IPS DF 6.9 (cell line): ENCODE measurements at regions not wholly inside any gene's neighbourhood (a gene's known extent, or its start where the extent isn't known, plus 50 kb on each side); places are given as distances from the start of the nearest gene placed in this dataset.

Source experiments
- DNase-seq: peaks from one replicate; pipeline ENCODE4 v3.0.0-alpha.2; 2013; ENCODE audit warnings: low read depth, low spot score
- H3K27ac ChIP-seq: one replicate; pipeline ENCODE4 v1.5.1; 2013; ENCODE audit warnings: low read length, control low read depth
- H3K27me3 ChIP-seq: 2 replicates; pipeline ENCODE4 v1.6.1; 2013; ENCODE audit warnings: mild to moderate bottlenecking, low read length; ENCODE audit not compliant: control insufficient read depth, insufficient read depth
- H3K36me3 ChIP-seq: 2 replicates; pipeline ENCODE4 v1.6.1; 2013; ENCODE audit warnings: low read length; ENCODE audit not compliant: control insufficient read depth, insufficient read depth
- H3K4me1 ChIP-seq: 2 replicates; pipeline ENCODE4 v1.6.1; 2013; ENCODE audit warnings: low read length; ENCODE audit not compliant: control insufficient read depth, insufficient read depth
- H3K4me3 ChIP-seq: 2 replicates; pipeline ENCODE4 v1.5.1; 2013; ENCODE audit warnings: mild to moderate bottlenecking, low read length
- H3K9me3 ChIP-seq: 2 replicates; pipeline ENCODE4 v1.6.1; 2013; ENCODE audit warnings: low read length, inconsistent platforms; ENCODE audit not compliant: control insufficient read depth, insufficient read depth
- WGBS: extraction: QIAGEN DNeasy Blood & Tissue Kit; methylation state at CpG from one replicate; pipeline ENCODE4 v1.1.7; 2013; ENCODE audit warnings: mixed read lengths, missing lambda C conversion rate; ENCODE audit not compliant: insufficient read length, insufficient coverage; 5-methylcytosine and 5-hydroxymethylcytosine counted together

DNA sequence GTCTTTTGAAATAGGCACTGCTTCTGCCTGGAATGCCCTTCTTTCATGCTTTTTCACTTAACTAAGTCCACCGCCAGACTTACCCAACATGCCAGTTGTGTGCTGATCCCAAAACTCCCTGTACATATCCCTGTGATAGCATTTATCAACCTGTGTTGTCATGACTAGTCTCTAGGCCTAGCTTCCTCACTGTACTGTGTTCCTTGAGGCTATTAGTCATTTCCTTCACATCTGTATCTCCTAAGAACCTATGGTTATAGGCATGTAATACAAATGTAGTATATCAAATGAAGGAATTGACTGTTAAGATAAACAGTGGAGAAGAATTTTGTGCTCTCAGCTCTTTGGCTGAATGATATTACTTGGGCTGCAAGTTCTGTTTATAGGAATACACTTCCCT, 184.3 kb downstream of the CYRIA start:
- no peaks in the 10 kb centered on the region for H3K4me1 ChIP-seq
- no peak overlapping the region for H3K27ac ChIP-seq
- no peaks in the 10 kb centered on the region for H3K9me3 ChIP-seq
- H3K27me3 ChIP-seq = no peaks in the 10 kb centered on the region
- no CpG with 5 or more reads among the region's 1 CpG for WGBS
- no peak for DNase-seq
- no peak overlapping the region for H3K4me3 ChIP-seq
- H3K36me3 ChIP-seq = no peaks in the 10 kb centered on the region

DNA sequence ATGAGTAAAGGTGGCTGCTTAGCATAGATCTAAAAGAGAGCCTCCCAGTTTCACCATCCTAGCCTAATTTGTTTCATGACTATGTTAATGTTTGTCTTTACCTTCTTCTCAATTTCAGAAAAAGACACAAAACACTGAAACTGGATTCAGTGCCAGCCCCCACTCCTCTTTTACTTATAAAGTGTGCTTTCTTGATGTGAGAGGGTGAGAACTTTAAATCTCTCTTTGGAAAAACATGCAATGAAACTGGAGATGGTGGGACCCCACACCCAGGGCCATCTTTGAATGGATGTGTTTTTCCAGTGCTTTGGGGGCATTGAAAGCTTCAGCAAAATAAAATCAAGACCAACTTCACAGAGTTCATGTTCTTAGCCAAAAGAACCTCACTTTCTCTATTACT, 185.9 kb downstream of the CYRIA start:
- Histone ChIP-seq H3K36me3 (no peaks in the 10 kb centered on the region), H3K27ac (no peak overlapping the region), H3K27me3 (no peaks in the 10 kb centered on the region), H3K4me3 (no peak overlapping the region), H3K9me3 (no peaks in the 10 kb centered on the region), H3K4me1 (no peaks in the 10 kb centered on the region)
- no peak for DNase-seq

DNA sequence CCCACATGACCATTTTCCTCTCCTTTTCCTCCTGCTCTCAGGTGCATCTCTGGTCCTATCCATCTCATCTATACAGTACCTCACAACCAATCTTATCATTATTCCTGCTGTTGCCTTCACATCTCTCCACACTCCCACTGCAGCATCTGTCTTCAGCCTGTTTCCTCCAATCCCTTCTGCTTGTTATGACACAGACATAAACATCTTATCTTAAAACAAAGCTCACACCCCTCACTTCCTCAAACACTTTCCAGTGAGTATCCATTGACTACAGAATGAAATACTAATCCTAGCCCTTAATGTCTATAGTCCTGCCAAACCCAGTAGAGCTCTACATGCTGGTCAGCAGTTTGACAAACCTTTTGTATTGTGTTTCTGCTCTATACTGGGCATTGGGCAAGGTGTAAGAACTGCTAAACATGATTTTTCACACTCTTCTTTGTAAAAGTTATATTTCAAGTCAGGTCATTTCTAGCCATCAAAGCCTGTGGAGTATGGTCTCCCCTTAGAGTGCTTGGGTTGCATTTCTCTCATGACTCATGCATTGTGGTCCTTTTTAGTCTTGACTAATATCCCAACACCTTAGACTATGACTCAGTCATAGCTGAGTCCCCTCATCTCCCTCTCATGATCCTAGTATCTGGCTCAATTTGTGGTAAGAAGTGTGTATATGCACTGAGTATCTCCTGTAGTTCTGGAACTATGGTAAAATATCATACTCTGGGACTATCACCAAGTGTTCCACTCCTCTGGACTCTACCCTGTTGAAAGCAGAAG, 187.0 kb downstream of the CYRIA start:
- Histone ChIP-seq H3K4me1 (no peaks in the 10 kb centered on the region), H3K9me3 (no peaks in the 10 kb centered on the region), H3K36me3 (no peaks in the 10 kb centered on the region), H3K4me3 (no peak overlapping the region), H3K27me3 (no peaks in the 10 kb centered on the region), H3K27ac (no peak overlapping the region)
- DNase-seq = no peak

DNA sequence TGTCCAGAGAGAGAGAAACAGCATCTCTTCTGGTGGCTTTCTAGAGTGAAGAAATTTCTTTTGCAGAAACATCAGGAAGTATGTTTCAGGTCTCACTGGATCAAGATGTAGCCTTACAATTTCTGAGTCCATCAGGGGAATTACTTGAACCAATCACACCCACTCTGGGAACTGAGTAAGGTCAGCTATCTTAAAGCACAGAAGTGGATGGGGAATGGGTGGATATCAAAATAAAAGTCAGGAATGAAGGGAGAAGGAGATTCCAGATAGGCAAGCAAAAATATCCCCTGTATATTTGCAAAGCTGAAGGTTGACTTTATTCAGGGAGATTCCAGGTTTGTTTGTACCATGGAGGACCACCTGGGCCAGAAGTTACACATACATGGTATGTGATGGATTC, 188.0 kb downstream of the CYRIA start:
- DNase-seq = no peak
- Histone ChIP-seq H3K9me3 (no peaks in the 10 kb centered on the region), H3K4me3 (no peak overlapping the region), H3K27ac (no peak overlapping the region), H3K4me1 (no peaks in the 10 kb centered on the region), H3K27me3 (no peaks in the 10 kb centered on the region), H3K36me3 (no peaks in the 10 kb centered on the region)

DNA sequence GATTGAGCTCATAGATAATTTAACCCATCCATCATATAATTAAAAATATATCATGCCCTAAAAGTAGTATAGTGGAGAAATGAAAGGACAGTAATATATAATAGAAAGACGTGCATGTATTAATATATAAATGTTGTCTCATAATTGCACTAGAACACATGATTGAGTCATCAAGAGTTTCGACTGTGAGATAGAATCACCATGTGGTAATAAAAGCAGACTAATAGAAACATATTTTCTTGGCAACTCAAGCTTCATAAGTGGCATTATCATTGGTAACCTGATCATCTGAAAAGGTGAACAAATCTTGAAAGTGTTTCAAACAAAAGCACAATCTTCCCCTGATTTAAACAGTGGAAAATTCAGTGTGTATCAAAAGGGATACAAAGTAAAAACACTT, 188.8 kb downstream of the CYRIA start:
- no peaks in the 10 kb centered on the region for H3K4me1 ChIP-seq
- no peak overlapping the region for H3K27ac ChIP-seq
- WGBS = no CpG with 5 or more reads among the region's 2 CpGs
- DNase-seq = no peak
- H3K27me3 ChIP-seq = no peaks in the 10 kb centered on the region
- H3K9me3 ChIP-seq = no peaks in the 10 kb centered on the region
- H3K4me3 ChIP-seq = no peak overlapping the region
- H3K36me3 ChIP-seq = no peaks in the 10 kb centered on the region

DNA sequence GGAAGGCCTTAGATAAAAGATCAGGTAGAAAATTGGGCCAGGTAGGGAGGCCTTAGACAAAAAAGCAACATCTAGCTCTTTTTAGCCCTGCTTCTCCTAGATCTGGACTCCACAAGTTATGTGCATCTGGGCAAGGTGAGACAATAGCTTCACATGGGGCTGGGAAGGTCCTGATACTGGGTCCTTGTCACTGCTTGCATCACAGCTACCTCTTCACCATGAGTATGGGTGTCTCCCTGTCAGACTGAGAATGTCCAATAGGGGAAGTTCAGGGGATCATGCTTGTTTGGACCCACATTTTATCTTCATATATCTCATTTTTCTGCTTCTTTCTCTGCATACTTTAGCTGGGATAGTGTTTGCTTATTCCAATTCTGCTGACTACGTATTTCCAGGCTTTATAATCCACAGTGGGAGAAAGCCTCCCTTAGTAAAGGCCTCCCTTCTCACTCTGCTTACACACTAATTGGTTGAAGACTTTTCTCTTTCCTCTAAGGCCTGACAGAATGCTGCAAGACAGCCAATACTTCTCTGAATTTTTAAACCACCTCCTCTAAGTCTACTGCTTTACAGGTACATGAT, 189.6 kb downstream of the CYRIA start:
- H3K27me3 ChIP-seq = no peaks in the 10 kb centered on the region
- no peak overlapping the region for H3K4me3 ChIP-seq
- no CpG with 5 or more reads among the region's 1 CpG for WGBS
- no peak for DNase-seq
- no peaks in the 10 kb centered on the region for H3K36me3 ChIP-seq
- no peak overlapping the region for H3K27ac ChIP-seq
- H3K9me3 ChIP-seq = no peaks in the 10 kb centered on the region
- H3K4me1 ChIP-seq = no peaks in the 10 kb centered on the region

DNA sequence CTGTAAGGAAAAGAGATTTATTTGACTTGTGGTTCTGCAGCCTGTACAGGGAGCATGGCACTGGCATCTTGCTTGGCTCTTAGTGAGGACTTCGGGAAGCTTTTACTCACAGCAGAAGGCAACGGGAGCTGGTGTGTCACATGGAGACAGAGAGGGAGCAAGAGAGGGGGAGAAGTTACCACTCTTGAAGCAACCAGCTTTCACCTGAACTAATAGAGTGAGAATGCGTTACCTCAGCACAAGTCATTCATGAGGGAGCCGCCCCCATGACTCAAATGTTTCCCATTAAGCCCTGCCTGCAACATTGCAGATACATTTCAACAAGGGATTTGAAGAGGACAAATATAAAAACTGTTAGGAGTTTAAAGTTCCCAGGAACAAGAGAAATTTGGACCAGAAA, 190.0 kb downstream of the CYRIA start:
- H3K9me3 ChIP-seq = no peaks in the 10 kb centered on the region
- H3K27ac ChIP-seq = no peak overlapping the region
- H3K4me3 ChIP-seq = no peak overlapping the region
- DNase-seq = no peak
- no peaks in the 10 kb centered on the region for H3K36me3 ChIP-seq
- WGBS = no CpG with 5 or more reads among the region's 4 CpGs
- H3K4me1 ChIP-seq = no peaks in the 10 kb centered on the region
- H3K27me3 ChIP-seq = no peaks in the 10 kb centered on the region

DNA sequence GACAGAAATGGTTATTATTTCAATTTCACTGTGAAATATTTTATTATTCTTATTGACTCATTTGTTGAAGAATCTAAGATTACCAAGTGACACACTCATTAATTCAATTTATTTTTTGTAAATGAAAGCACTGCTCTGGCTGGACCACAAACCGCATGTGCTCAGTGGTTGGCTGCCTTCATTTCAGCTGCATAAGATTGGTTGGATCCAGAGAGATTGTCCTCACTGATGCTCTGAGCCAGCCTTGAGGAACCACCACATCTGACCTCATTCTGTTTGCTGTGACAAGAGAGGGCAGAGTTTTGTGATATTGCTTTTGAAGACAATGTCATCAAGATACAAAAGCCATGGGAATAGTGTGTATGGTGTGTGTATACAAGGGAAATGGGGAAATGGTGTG, 192.1 kb downstream of the CYRIA start:
- no peak for DNase-seq
- H3K4me3 ChIP-seq = no peak overlapping the region
- H3K36me3 ChIP-seq = no peaks in the 10 kb centered on the region
- no peaks in the 10 kb centered on the region for H3K9me3 ChIP-seq
- no CpG with 5 or more reads among the region's 1 CpG for WGBS
- H3K4me1 ChIP-seq = no peaks in the 10 kb centered on the region
- no peak overlapping the region for H3K27ac ChIP-seq
- H3K27me3 ChIP-seq = no peaks in the 10 kb centered on the region

DNA sequence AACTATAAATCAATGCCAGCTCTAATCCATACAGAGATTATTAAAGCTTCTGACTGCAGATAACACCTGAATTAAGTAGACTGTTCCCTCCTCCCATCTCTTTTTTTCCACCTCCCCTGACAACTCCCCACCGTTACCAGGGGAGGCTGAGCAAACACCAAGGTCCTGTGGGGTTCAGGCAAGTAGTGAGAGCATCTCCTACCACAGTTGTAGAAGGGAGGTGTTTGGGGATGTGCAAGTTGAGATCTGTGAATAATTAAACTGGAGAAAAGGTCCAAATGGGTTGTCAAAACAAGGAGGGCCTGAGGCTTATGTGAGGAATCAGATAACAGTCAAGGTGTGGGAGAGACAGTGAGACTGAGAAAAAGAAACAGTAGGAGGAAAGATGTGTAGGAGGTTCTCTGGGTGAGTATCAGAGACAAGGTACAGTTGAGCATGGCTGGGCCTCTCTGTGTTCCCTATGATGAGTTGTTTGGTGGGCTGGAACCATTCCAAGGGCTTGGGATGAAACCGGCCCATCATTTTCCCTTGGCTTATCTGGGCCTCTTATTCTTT, 194.6 kb downstream of the CYRIA start:
- no peaks in the 10 kb centered on the region for H3K9me3 ChIP-seq
- H3K36me3 ChIP-seq = no peaks in the 10 kb centered on the region
- no peak overlapping the region for H3K27ac ChIP-seq
- no peaks in the 10 kb centered on the region for H3K27me3 ChIP-seq
- no peaks in the 10 kb centered on the region for H3K4me1 ChIP-seq
- H3K4me3 ChIP-seq = no peak overlapping the region
- no CpG with 5 or more reads among the region's 2 CpGs for WGBS
- DNase-seq = no peak

DNA sequence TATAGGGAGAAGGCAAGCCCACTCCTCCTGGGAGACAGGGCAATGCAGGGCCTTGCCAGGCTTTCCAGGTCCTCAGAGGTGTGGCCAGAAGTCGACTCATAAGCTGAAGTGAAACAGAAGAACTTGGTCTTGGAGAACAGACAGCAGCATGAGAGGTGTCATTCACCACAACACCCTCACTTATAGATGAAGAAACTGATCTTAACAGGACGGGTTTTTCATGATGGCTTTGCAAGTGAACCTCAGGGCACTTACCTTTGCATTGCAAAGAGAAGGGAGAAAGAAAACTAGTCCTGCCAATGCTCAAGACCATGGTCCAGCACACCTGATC, 198.8 kb downstream of the CYRIA start:
- Histone ChIP-seq H3K4me3 (no peak overlapping the region), H3K27ac (no peak overlapping the region), H3K36me3 (no peaks in the 10 kb centered on the region), H3K4me1 (no peaks in the 10 kb centered on the region), H3K27me3 (no peaks in the 10 kb centered on the region), H3K9me3 (no peaks in the 10 kb centered on the region)
- DNase-seq = no peak
- WGBS = no CpG with 5 or more reads among the region's 2 CpGs

DNA sequence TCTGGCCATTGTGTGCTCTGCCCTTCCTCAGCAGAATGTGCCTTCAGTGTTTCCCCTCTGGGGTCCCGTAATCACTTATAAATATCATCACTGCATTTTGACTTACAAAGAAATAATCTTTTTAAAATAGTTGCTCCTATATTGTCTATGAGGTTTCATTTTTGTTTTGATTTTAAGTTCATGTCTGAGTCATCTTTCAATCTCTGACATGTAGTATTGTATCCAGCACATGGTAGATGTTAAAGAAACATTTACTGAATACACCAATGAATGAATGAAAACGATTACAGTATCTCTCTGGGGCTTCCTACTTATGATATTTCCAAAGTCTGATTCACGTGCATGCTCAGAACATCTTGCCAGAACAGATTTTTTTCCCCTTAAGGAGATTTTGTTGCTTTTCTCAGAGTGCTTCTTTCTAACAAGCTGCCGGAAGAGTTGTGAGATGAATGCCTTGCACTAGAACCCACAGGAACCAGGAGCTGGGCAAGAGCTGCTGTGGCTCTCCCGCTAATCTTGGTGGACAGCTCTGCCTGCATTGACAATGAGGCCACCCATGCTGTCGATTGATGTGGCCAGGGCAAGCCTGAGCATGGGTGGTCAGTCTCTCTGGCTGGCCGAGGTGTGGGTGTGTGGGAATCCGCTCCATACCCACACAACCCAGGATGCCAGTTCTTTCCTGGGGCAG, 199.4 kb downstream of the CYRIA start:
- WGBS = no CpG with 5 or more reads among the region's 8 CpGs
- no peaks in the 10 kb centered on the region for H3K27me3 ChIP-seq
- no peak overlapping the region for H3K4me3 ChIP-seq
- no peak overlapping the region for H3K27ac ChIP-seq
- no peak for DNase-seq
- no peaks in the 10 kb centered on the region for H3K4me1 ChIP-seq
- no peaks in the 10 kb centered on the region for H3K9me3 ChIP-seq
- no peaks in the 10 kb centered on the region for H3K36me3 ChIP-seq
